K562 (cell line): ENCODE measurements at regions not wholly inside any gene's neighbourhood (a gene's known extent, or its start where the extent isn't known, plus 50 kb on each side); places are given as distances from the start of the nearest gene placed in this dataset.
"Not testable (repeated sequence)": the region's sequence is repeated elsewhere in the genome, so short reads cannot be mapped to it uniquely, and the experiment has no call there.

ENCODE experiments used
- CAMTA2 ChIP-seq: fragments of 250-450 bp; sonication (Bioruptor Pico); conservative IDR thresholded peaks from 2 replicates; pipeline ENCODE4 v1.5.1; 2022
- ERF ChIP-seq: fragments of 450-650 bp; formaldehyde crosslinking; IDR thresholded peaks from 2 replicates; pipeline ENCODE4 v1.4.0; 2020; ENCODE audit warnings: mild to moderate bottlenecking, mixed read lengths
- FOXA3 ChIP-seq, 2 experiments: fragments of 450-650 bp in 1 of 2; sonication (generic) in 1 of 2; formaldehyde crosslinking; IDR thresholded peaks in 1 of 2; conservative IDR thresholded peaks in 1 of 2; 2 replicates each; pipeline versions ENCODE4 v1.4.0 to v1.8.0; 2020 to 2022; ENCODE audit warnings: mild to moderate bottlenecking in 2 of 2, missing genetic modification reagents in 1 of 2
- FOXK2 ChIP-seq, 2 experiments: fragments of 450-650 bp; IDR thresholded peaks in 1 of 2; conservative IDR thresholded peaks in 1 of 2; 2 replicates each; pipeline ENCODE4 v1.6.1; 2016; ENCODE audit warnings: low read depth in 2 of 2, mild to moderate bottlenecking in 1 of 2
- KDM5B ChIP-seq: fragments of 200-600 bp; sonication (generic); IDR thresholded peaks from 2 replicates; pipeline ENCODE4 v1.6.1; 2012; ENCODE audit warnings: low read depth, mild to moderate bottlenecking, moderate library complexity, low read length, control low read depth, inconsistent platforms; ENCODE audit not compliant: insufficient replicate concordance
- KLF13 ChIP-seq: fragments of 450-650 bp; IDR thresholded peaks from 2 replicates; pipeline ENCODE4 v1.6.1; 2016; ENCODE audit warnings: missing genetic modification characterization, low read depth, mild to moderate bottlenecking, missing compliant biosample characterization, moderate library complexity, borderline replicate concordance
- LCOR ChIP-seq: sonication (generic); formaldehyde crosslinking; IDR thresholded peaks from 2 replicates; pipeline ENCODE4 v1.8.0; 2022; ENCODE audit warnings: mild to moderate bottlenecking, missing genetic modification reagents
- NR2C2 ChIP-seq, 2 experiments: fragments of 200-800 bp in 1 of 2; sonication (Bioruptor generic) in 1 of 2; sonication (generic) in 1 of 2; formaldehyde crosslinking in 1 of 2; IDR thresholded peaks; 2 replicates each; pipeline versions ENCODE4 v1.6.1 to v1.8.0; 2016 to 2022; ENCODE audit warnings: mild to moderate bottlenecking in 1 of 2, missing compliant biosample characterization in 1 of 2, missing genetic modification characterization in 1 of 2, missing genetic modification reagents in 1 of 2
- POLR2A ChIP-seq: fragments of 450-650 bp; conservative IDR thresholded peaks from 2 replicates; pipeline ENCODE4 v1.6.1; 2016
- POLR2G ChIP-seq: fragments of 200-400 bp; formaldehyde crosslinking; IDR thresholded peaks from 2 replicates; pipeline ENCODE4 v1.6.1; 2017; ENCODE audit warnings: low read depth, mild to moderate bottlenecking, antibody characterized with exemption, low read length, moderate library complexity
- POLR2H ChIP-seq: IDR thresholded peaks from 2 replicates; pipeline ENCODE4 v1.6.1; 2016; ENCODE audit warnings: missing genetic modification characterization, low read depth, mild to moderate bottlenecking, control low read depth, missing compliant biosample characterization, moderate library complexity
- RB1 ChIP-seq: fragments of 450-650 bp; IDR thresholded peaks from 2 replicates; pipeline ENCODE4 v1.6.1; 2017; ENCODE audit warnings: low read depth, mild to moderate bottlenecking
- SOX6 ChIP-seq: fragments of 450-650 bp; IDR thresholded peaks from 2 replicates; pipeline ENCODE4 v1.6.1; 2014; ENCODE audit warnings: mild to moderate bottlenecking
- TAF1 ChIP-seq: IDR thresholded peaks from 2 replicates; pipeline ENCODE4 v1.6.1; 2011; ENCODE audit warnings: mild to moderate bottlenecking, low read length, moderate library complexity; ENCODE audit not compliant: insufficient read depth, control insufficient read depth, severe bottlenecking; ENCODE audit errors: extremely low read depth
- TAF7 ChIP-seq: fragments of 450-650 bp; IDR thresholded peaks from 2 replicates; pipeline ENCODE4 v1.6.1; 2016; ENCODE audit warnings: missing genetic modification characterization, missing compliant biosample characterization
- TEAD4 ChIP-seq, 2 experiments: sonication (generic) in 1 of 2; formaldehyde crosslinking in 1 of 2; IDR thresholded peaks; 2 replicates each; pipeline versions ENCODE4 v1.6.1 to v1.8.0; 2012 to 2022; ENCODE audit warnings: borderline replicate concordance in 1 of 2, inconsistent platforms in 1 of 2, low read length in 1 of 2, mild to moderate bottlenecking in 1 of 2, missing genetic modification reagents in 1 of 2
- TRIM24 ChIP-seq, 2 experiments: fragments of 450-650 bp; IDR thresholded peaks; 2 replicates each; pipeline ENCODE4 v1.6.1; 2016
- ZNF174 ChIP-seq: fragments of 250-450 bp; sonication (Bioruptor Pico); IDR thresholded peaks from 2 replicates; pipeline ENCODE4 v1.4.0; 2020; ENCODE audit warnings: mild to moderate bottlenecking
- ZNF830 ChIP-seq: fragments of 250-450 bp; sonication (Bioruptor Pico); IDR thresholded peaks from 2 replicates; pipeline ENCODE4 v1.5.0; 2021; ENCODE audit warnings: mild to moderate bottlenecking
- ZSCAN29 ChIP-seq: fragments of 450-650 bp; IDR thresholded peaks from 2 replicates; pipeline ENCODE4 v1.6.1; 2017
- ZSCAN32 ChIP-seq: fragments of 450-650 bp; formaldehyde crosslinking; IDR thresholded peaks from 2 replicates; pipeline ENCODE4 v1.4.0; 2020; ENCODE audit warnings: mild to moderate bottlenecking, moderate library complexity
- TF ChIP-seq, protein P1 (sequence below): fragments of 450-650 bp; IDR thresholded peaks from 2 replicates; pipeline ENCODE4 v1.6.1; 2017; ENCODE audit warnings: antibody characterized with exemption

GRCh38 chr6:27824211-27825024 lies 87.8 kb downstream of the OR2B2 start (continued):
- TF ChIP-seq FOXA3 (CRISPR knock-in tag; conservative IDR thresholded peaks at IDR 0.05 in 1 of 2, IDR thresholded peaks at IDR 0.05 in 1 of 2), result peak; percentile 54 to 56; a peak in 2 of 4 replicates
- TF ChIP-seq NR2C2 (CRISPR knock-in tag; IDR thresholded peaks at IDR 0.05); TEAD4 (CRISPR knock-in tag; IDR thresholded peaks at IDR 0.05; ENCODE audit: borderline replicate concordance): not testable (repeated sequence)
- TF ChIP-seq NR2C2 (tag; IDR thresholded peaks at IDR 0.05), result peak; percentile 68
- peak; percentile 9 for TF ChIP-seq TEAD4 (IDR thresholded peaks at IDR 0.05; ENCODE audit: low read length)
- 0 out of 2 replicates have a peak, but pooled peaks have one; percentile 59 for TF ChIP-seq ZNF174 (CRISPR knock-in tag)
- peak; percentile 85 for TF ChIP-seq ZSCAN29
- TF ChIP-seq LCOR (CRISPR knock-in tag), result peak; percentile 46; the same call in 1 of the 2 replicates
- TF ChIP-seq FOXK2 (conservative IDR thresholded peaks at IDR 0.05 in 1 of 2, IDR thresholded peaks at IDR 0.05 in 1 of 2; ENCODE audit: low read depth in 2 of 2), result peak; percentile 60 to 72; a peak in 2 of 4 replicates
- TF ChIP-seq TRIM24 (IDR thresholded peaks at IDR 0.05), result 0 out of 4 replicates have a peak, but pooled peaks of 1 of the 2 experiments have one; percentile 5
- peak; percentile 78 for TF ChIP-seq POLR2G
- peak; percentile 43; the same call in 1 of the 2 replicates for TF ChIP-seq ZNF830 (CRISPR knock-in tag)
- peak; percentile 47; the same call in 1 of the 2 replicates for TF ChIP-seq POLR2H
- TF ChIP-seq, protein P1, sequence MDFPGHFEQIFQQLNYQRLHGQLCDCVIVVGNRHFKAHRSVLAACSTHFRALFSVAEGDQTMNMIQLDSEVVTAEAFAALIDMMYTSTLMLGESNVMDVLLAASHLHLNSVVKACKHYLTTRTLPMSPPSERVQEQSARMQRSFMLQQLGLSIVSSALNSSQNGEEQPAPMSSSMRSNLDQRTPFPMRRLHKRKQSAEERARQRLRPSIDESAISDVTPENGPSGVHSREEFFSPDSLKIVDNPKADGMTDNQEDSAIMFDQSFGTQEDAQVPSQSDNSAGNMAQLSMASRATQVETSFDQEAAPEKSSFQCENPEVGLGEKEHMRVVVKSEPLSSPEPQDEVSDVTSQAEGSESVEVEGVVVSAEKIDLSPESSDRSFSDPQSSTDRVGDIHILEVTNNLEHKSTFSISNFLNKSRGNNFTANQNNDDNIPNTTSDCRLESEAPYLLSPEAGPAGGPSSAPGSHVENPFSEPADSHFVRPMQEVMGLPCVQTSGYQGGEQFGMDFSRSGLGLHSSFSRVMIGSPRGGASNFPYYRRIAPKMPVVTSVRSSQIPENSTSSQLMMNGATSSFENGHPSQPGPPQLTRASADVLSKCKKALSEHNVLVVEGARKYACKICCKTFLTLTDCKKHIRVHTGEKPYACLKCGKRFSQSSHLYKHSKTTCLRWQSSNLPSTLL, result peak; percentile 84
- TF ChIP-seq ERF (CRISPR knock-in tag), result peak; percentile 95
- 0 out of 2 replicates have a peak, but pooled peaks have one; percentile 18 for TF ChIP-seq CAMTA2 (CRISPR knock-in tag)
- TF ChIP-seq TAF1, result peak; percentile 15
- TF ChIP-seq KDM5B, result peak; percentile 86
- TF ChIP-seq SOX6, result peak; percentile 15; the same call in 1 of the 2 replicates
- TF ChIP-seq KLF13 (tag), result 0 out of 2 replicates have a peak, but pooled peaks have one; percentile 18
- TF ChIP-seq TAF7, result 0 out of 2 replicates have a peak, but pooled peaks have one; percentile 26
- peak; percentile 46; the same call in 1 of the 2 replicates for TF ChIP-seq ZSCAN32 (CRISPR knock-in tag)
- peak; percentile 95 for TF ChIP-seq POLR2A
- peak; percentile 19 for TF ChIP-seq RB1
